ENCODE measurements at regions not wholly inside any gene's neighbourhood (a gene's known extent, or its start where the extent isn't known, plus 50 kb on each side); places are given as distances from the start of the nearest gene placed in this dataset.

DNA sequence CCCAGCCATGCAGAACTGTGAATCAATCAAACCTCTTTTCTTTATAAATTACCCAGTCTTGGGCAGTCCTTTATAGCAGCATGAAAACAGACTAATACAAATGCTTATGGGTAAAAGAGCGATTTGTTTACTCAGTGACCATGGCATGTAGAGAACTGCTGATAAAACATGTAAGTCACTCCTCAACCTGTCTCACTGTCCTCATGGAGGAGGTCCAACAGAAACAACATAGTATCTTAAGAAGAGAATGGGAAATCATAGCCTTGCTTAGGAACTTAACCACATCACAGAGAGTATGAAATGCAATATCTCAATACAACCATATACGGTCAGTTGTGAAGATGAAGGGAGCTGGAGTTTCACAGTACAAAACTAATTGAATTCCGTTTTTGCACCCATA, 1734.0 kb upstream of the RAG2 start:
- Histone ChIP-seq H3K4me3 (no peak overlapping the region), H3K27me3 (replicated peaks; ENCODE audit: insufficient read depth) (no peaks in the 10 kb centered on the region), H3K4me1 (replicated peaks) (no peaks in the 10 kb centered on the region), H3K27ac (no peak overlapping the region), H3K36me3 (no peaks in the 10 kb centered on the region), H3K9me3 (no peaks in the 10 kb centered on the region)
- intact Hi-C loops (cut with DNase I): no loop called here
- no peak for DNase-seq (ENCODE audit: low spot score)
- TF ChIP-seq, protein P1, sequence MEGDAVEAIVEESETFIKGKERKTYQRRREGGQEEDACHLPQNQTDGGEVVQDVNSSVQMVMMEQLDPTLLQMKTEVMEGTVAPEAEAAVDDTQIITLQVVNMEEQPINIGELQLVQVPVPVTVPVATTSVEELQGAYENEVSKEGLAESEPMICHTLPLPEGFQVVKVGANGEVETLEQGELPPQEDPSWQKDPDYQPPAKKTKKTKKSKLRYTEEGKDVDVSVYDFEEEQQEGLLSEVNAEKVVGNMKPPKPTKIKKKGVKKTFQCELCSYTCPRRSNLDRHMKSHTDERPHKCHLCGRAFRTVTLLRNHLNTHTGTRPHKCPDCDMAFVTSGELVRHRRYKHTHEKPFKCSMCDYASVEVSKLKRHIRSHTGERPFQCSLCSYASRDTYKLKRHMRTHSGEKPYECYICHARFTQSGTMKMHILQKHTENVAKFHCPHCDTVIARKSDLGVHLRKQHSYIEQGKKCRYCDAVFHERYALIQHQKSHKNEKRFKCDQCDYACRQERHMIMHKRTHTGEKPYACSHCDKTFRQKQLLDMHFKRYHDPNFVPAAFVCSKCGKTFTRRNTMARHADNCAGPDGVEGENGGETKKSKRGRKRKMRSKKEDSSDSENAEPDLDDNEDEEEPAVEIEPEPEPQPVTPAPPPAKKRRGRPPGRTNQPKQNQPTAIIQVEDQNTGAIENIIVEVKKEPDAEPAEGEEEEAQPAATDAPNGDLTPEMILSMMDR (IDR thresholded peaks at IDR 0.05): no peak
- TF ChIP-seq POLR2A (IDR thresholded peaks at IDR 0.05): no peak
- TF ChIP-seq POLR2AphosphoS5 (IDR thresholded peaks at IDR 0.05): no peak
- 83% methylated on average over 3 of the region's 3 CpGs for WGBS

DNA sequence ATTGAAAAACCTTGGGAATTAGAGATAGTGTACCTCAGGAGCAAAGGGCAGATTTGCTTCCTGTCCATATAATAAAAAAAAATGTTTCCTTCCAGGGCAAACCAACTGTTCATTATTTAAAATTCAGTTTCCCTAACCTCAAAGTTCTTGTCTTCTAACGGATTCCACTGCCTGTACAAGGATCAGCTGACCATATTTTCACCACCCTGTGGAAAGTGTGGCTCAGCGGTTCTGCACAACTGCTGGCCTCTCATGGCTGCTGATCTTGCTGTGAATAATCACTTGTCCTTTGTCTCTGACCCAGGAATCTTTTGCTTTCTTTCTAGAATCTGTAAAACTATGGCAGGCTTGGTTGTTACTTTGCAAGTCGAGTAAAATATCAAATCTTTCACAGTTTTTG, 1732.5 kb upstream of the RAG2 start:
- no peaks in the 10 kb centered on the region for H3K36me3 ChIP-seq
- no peak for DNase-seq (ENCODE audit: low spot score)
- H3K4me3 ChIP-seq: no peak overlapping the region
- TF ChIP-seq, protein P1 (IDR thresholded peaks at IDR 0.05): no peak
- TF ChIP-seq POLR2AphosphoS5 (IDR thresholded peaks at IDR 0.05) (no peak), POLR2A (IDR thresholded peaks at IDR 0.05) (no peak)
- no peaks in the 10 kb centered on the region for H3K9me3 ChIP-seq
- no peaks in the 10 kb centered on the region for H3K27me3 ChIP-seq (replicated peaks; ENCODE audit: insufficient read depth)
- 76% methylated on average over 3 of the region's 3 CpGs for WGBS
- no peaks in the 10 kb centered on the region for H3K4me1 ChIP-seq (replicated peaks)
- no peak overlapping the region for H3K27ac ChIP-seq
- intact Hi-C loops (cut with DNase I): no loop called here

DNA sequence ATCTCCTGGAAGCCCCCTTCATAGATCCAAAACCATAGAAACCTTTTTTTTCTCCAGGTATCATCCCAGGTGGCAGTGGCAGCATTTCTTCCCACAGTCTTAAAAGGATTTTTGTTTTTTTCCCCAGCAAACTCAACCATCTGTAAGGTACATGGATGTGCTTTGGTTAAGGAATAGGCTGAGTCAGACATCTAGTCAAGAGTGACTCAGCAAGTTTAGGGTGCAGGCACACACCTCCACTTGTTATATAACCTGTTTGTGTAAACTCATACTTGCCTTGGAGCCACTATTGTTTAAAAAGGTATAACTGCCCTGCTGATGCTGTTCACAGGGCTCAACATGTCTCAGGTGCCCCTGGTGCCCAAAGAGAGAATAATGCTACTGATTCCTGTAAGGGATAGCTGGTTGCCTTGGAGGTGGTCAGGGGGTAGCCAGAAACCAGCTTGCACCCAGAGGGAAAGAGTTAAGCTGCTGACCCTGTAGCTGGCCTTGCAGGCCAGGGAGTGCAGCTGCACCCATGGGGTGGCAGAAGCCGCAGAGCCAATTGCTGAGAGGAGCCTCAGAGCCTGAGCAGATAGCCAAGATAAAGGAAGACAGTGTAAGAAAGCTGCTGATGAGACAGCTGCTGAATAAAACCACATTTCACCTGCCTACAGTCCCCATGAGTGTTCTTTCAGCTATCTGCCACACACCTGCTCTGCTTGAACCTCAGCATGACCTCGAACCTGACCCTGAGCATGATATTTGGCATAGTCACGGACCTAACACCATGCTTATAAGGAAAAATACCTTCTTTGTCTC, 1726.1 kb upstream of the RAG2 start:
- H3K36me3 ChIP-seq: no peaks in the 10 kb centered on the region
- H3K4me1 ChIP-seq (replicated peaks): no peaks in the 10 kb centered on the region
- no peak overlapping the region for H3K4me3 ChIP-seq
- intact Hi-C loops (cut with DNase I): no loop called here
- H3K27ac ChIP-seq: no peak overlapping the region
- H3K27me3 ChIP-seq (replicated peaks; ENCODE audit: insufficient read depth): no peaks in the 10 kb centered on the region
- TF ChIP-seq POLR2A (IDR thresholded peaks at IDR 0.05) (no peak), POLR2AphosphoS5 (IDR thresholded peaks at IDR 0.05) (no peak)
- TF ChIP-seq, protein P1 (IDR thresholded peaks at IDR 0.05): no peak
- 48% methylated on average over 3 of the region's 3 CpGs for WGBS
- no peaks in the 10 kb centered on the region for H3K9me3 ChIP-seq
- no peak for DNase-seq (ENCODE audit: low spot score)

DNA sequence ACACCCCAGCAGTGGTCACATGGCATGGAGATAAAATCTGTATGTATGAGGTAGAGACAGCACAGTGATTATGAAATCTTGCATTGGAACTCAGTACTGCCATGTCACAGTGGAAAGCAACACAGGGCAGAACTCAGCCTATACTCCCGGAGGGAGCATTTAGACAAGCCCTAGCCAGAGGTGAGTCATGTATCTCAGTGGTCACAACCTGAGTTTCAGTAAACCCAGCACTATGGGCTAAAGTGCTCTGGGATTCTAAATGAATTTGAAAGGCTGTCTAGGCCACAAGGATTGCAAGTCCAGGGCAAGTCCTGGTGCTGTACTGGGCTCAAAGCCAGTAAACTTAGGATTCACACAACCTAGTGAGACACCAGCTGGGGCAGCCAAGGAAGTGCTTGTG, 1717.1 kb upstream of the RAG2 start:
- no peak overlapping the region for H3K27ac ChIP-seq
- TF ChIP-seq POLR2A (IDR thresholded peaks at IDR 0.05): no peak
- no peak for TF ChIP-seq POLR2AphosphoS5 (IDR thresholded peaks at IDR 0.05)
- TF ChIP-seq, protein P1 (IDR thresholded peaks at IDR 0.05): no peak
- intact Hi-C loops (cut with DNase I): no loop called here
- H3K9me3 ChIP-seq: no peaks in the 10 kb centered on the region
- H3K27me3 ChIP-seq (replicated peaks; ENCODE audit: insufficient read depth): no peaks in the 10 kb centered on the region
- H3K4me1 ChIP-seq (replicated peaks): no peaks in the 10 kb centered on the region
- WGBS: 100% methylated on average over 1 of the region's 1 CpG
- DNase-seq (ENCODE audit: low spot score): no peak
- H3K36me3 ChIP-seq: no peaks in the 10 kb centered on the region
- no peak overlapping the region for H3K4me3 ChIP-seq

DNA sequence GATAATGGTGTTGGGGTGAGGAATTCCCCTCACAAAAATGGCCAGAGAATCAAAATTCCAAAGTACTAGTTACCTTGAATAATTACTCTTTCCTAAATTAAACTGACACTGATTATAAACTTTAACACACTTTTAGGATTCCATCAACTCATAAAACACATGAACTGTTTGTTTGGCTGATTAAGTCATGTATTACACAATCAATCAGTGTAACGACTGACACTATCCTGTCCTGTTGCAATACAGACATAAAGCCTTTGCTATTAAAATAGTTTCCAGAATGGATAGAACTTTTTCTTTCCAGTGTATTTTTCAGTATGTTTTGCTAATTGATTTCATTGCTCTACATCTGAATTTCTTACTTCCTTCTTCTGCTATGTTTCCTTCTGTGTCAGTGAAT, 1709.4 kb upstream of the RAG2 start:
- 49% methylated on average over 1 of the region's 1 CpG for WGBS
- no peaks in the 10 kb centered on the region for H3K4me1 ChIP-seq (replicated peaks)
- DNase-seq (ENCODE audit: low spot score): no peak
- H3K36me3 ChIP-seq: no peaks in the 10 kb centered on the region
- no peak overlapping the region for H3K27ac ChIP-seq
- no peaks in the 10 kb centered on the region for H3K27me3 ChIP-seq (replicated peaks; ENCODE audit: insufficient read depth)
- TF ChIP-seq, protein P1 (IDR thresholded peaks at IDR 0.05): no peak
- no peak for TF ChIP-seq POLR2AphosphoS5 (IDR thresholded peaks at IDR 0.05)
- TF ChIP-seq POLR2A (IDR thresholded peaks at IDR 0.05): no peak
- H3K9me3 ChIP-seq: no peaks in the 10 kb centered on the region
- H3K4me3 ChIP-seq: no peak overlapping the region
- intact Hi-C loops (cut with DNase I): no loop called here
